Stimulated activated CD4-positive, alpha-beta T cell treated with anti-CD3 and anti-CD28 coated beads, Interleukin-12 subunit alpha, Interleukin-12 subunit beta, amount 100 ng/mL, for 4 hours (primary cell): ENCODE measurements at regions not wholly inside any gene's neighbourhood (a gene's known extent, or its start where the extent isn't known, plus 50 kb on each side); places are given as distances from the start of the nearest gene placed in this dataset.

Experiments
- DNase-seq: peaks from one replicate; pipeline ENCODE4 v3.0.0-alpha.2; 2020

DNA sequence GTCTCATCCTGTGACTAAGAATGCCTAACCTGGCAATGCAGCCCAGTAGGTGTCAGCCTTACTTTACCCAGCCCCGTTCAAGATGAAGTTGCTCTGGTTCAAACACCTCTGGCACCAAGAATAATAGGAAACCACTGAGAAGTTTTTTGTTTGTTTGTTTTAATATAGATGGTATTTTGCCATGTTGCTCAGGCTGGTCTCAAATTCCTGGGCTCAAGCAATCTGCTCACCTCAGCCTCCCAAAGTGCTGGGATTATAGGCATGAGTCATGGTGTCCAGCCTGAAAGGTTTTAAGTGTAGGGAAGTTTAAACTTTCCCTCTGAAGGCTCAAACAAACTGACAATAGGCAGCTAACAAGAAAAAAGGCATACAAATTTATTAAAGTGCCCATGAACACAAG lies 51.2 kb upstream of the ABCC4 start:
- DNase-seq, result no peak

DNA sequence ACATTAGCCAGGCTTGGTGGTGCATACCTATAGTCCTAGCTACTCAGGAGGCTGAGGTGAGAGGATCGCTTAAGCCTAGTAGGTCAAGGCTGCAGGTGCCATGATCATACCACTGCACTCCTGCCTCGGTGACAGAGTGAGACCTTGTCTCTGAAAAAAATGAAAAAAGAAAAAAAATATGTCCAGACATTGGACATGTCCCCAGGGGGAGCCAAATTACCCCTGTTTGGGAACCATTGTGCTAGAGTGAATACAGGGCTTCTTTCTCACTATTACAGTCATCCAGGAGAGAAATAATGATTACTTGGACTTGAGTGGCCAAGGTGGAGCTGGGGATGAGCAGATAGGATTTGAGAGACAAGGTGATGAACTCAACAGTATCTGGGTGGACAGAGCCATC lies 52.9 kb upstream of the ABCC4 start:
- no peak for DNase-seq

- no peak for DNase-seq
These were observed 53.6 kb upstream of the ABCC4 start for GRCh38 chr13:95354680-95355487.

GRCh38 chr13:95355494-95355893 lies 54.2 kb upstream of the ABCC4 start:
- DNase-seq, result no peak

DNA sequence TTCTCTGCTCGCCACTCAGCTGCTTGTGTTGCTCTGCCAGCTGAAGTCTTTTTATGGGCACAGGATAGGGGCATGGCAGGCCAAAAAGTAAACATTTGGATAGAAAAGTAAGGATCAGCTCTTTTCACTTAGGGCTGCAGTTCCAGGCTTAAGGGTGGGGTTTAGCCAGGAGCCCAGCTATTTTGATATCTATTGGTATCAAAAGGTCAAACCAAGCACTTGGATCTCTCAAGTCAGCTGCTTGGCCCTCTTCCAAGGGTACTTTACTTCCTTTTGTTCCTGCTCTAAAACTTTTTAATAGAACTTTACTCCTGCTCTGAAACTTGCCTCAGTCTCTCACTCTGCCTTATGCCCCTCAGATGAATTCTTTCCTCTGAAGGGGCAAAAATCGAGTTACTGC lies 55.7 kb upstream of the ABCC4 start:
- DNase-seq, result no peak

- no peak for DNase-seq
These were observed 56.6 kb upstream of the ABCC4 start for GRCh38 chr13:95357875-95358274.

- no peak for DNase-seq
These were observed 58.8 kb upstream of the ABCC4 start for GRCh38 chr13:95360052-95360451.

DNA sequence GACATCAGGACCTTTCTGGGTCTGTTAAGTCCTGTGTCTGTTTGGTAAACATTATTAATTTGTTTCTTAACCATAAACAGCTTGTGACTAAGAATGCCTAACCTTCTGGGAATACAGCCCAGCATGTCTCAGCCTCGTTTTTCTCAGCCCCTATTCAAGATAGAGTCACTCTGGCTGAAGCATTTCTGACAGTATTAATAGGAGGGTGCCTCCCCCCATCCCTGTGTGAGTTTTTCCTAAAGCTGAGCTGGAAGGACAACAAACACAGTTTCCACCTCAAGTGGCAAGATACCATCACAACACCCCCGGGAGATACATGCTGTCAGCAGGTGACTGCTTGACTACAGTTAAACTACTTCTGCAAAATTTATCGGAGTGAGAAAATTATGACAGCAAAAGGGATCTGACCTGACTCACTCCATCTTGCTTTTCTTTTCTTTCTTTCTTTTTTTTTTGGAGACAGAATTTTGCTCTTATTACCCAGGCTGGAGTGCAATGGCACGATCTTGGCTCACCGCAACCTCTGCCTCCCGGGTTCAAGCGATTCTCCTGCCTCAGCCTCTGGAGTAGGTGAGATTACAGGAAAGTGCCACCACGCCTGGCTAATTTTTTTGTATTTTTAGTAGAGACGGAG lies 59.3 kb upstream of the ABCC4 start:
- DNase-seq, result no peak

GRCh38 chr13:95361686-95362085 lies 60.4 kb upstream of the ABCC4 start:
- no peak for DNase-seq

- no peak for DNase-seq
These were observed 61.4 kb upstream of the ABCC4 start for GRCh38 chr13:95362666-95363065.

DNA sequence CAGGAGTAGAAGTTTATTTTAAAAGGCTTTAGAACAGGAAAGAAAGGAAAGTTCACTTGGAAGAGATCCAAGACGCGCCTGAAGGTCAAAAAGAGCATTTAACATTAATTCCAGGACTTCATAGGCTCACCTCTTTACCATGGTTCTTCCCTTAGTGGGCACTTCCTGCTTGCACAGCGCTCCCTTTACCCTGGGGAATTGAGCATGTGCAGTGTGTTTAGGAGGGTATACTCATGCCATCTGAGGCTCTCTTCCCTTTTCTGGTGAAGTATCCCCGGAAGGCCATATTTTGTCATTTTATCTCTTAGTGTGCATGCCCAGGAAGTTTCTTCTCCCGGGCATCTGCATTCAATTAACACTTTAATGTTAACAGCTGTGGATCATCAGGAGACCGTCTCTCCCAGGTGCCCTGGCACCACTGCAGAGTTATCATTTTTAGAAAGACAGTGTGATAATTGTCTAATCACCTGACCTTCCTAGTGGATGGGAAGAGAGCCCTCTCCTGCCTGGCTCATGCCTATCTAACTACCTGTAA lies 66.1 kb upstream of the ABCC4 start:
- no peak for DNase-seq

DNA sequence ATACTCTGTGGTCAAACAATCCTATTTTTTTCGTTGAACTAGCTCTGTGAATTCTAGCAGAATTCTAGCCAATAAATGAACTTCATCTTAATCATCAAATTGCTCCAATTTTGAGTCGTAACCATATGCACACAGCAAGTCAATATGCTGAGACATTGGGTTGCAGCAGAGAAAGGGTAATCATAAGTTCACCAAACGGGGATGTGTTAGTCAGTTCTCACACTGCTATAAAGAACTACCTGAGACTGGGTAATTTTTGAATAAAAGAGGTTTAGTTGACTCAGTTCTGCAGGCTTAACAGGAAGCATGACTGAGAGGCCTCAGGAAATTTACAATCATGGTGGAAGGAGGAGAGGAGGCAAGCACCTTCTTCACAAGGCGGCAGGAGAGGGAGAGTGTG lies 67.7 kb upstream of the ABCC4 start:
- no peak for DNase-seq

DNA sequence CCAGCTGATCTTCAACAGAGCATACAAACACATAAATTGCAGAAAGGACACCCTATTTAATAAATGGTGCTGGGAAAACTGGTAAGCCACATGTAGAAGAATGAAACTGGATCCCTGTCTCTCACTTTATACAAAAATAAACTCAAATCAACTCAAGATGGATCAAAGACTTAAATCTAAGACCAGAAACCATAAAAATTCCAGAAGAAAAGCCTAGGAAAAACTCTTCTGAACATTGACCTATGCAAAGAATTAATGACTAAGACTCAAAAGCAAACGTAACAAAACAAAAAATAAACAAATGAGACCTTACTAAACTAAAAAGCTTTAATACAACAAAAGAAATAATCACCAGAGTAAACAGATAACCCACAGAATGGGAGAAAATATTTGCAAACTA lies 74.5 kb upstream of the ABCC4 start:
- DNase-seq, result no peak

DNA sequence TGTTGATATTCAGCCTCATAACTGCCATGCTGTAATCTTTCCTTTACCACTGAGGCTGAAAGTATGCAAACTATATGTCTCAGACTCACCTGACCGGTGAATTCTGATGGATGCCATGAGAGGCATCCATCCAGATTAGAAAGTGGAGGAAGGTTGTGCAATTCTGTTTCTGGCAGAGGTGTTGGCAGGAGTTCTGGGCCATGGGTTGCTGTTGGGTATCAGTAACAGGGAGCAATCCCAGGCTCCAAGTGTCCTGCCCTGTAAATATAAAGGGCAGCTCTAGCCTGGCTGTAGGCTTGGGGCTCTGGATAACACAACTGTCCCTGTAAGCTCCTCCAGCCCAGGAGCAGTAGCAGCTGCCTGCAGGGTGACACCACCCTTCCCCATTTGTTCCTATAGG lies 77.4 kb upstream of the ABCC4 start:
- no peak for DNase-seq

DNA sequence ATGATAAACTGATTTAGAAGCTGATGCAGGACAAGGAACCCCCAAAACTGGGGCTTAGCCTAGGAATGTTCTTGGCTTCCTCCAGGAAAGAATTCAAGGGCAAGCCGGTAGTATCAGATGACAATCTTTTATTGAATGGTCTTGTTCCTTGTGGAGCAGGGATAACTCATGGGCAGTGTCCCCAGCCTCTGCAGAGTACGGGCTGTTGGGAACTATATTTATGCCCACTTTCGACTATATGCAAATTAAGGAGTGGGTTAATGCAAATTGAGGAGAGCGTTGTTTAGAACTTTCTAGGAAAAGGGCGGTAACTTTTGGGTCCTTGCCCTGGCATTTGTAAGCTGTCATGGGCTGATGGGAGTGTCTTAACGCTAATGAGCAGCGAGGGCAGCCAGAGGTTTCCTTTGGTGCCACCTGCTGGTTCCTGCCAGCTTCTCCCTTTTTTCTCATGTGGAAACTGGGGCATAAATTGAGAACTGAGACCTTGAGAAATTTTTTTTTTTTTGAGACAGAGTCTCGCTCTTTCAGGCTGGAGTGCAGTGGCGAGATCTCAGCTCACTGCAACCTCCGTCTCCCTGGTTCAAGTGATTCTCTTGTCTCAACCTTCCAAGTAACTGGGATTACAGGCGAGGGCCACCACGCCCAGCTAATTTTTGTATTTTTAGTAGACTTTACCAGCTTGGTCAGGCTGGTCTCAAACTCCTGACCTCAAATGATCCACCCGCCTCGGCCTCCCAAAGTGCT lies 79.4 kb upstream of the ABCC4 start:
- peak; percentile 55 for DNase-seq

DNA sequence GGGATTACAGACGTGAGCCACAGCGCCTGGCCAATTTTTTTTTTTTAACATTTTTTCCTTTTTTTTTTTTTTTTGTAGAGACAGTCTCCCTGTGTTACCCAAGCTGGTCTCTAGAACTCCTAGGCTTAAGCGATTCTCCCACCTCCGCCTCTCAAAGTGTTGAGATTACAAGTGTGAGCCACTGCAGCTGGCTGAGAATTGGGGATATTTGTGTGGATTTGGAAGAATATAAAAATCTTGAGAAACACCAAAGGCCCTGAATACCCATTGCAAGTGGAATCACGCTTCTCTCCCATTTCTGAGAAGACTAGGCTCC lies 79.9 kb upstream of the ABCC4 start:
- no peak for DNase-seq

GRCh38 chr13:95382411-95382810 lies 81.2 kb upstream of the ABCC4 start:
- no peak for DNase-seq

GRCh38 chr13:95382916-95383315 lies 81.7 kb upstream of the ABCC4 start:
- no peak for DNase-seq

GRCh38 chr13:95385373-95385772 lies 84.1 kb upstream of the ABCC4 start:
- no peak for DNase-seq

DNA sequence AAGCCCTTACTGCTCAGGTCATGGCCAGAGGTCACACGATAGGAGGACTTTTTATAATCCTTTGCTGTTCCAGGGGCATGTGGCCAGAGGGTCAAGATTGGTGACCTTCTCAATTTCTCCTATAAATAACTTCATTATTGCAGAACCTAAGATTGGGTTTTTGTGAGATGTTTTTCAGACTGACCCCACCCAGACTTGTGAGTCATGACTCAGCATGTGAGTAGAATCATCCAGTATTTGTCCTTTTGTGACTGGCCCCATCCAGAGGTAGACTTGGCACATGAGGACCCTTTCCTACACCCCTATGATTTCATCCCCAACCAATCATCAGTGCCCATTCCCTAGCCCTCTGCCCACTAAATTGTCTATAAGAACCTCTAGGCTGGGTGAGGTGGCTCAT lies 84.5 kb upstream of the ABCC4 start:
- no peak for DNase-seq

DNA sequence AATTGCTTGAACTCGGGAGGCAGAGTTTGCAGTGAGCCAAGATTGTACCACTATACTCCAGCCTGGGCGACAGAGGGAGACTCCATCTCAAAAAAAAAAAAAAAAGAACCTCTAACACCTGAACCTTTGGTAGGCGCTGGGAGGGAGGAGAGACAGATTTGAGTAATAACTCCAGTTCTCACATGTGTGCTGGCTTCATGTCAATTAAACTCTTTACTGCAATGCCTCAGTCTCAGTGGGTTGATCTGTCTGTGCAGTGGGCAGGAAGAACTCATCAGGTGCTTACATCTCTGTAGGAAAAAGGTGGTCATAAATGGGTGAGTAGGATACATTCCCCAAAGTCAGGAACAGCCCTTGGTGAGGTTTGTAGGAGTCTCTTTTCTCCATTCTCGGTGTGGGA lies 85.1 kb upstream of the ABCC4 start:
- no peak for DNase-seq

GRCh38 chr13:95387733-95388207 lies 86.5 kb upstream of the ABCC4 start:
- no peak for DNase-seq

DNA sequence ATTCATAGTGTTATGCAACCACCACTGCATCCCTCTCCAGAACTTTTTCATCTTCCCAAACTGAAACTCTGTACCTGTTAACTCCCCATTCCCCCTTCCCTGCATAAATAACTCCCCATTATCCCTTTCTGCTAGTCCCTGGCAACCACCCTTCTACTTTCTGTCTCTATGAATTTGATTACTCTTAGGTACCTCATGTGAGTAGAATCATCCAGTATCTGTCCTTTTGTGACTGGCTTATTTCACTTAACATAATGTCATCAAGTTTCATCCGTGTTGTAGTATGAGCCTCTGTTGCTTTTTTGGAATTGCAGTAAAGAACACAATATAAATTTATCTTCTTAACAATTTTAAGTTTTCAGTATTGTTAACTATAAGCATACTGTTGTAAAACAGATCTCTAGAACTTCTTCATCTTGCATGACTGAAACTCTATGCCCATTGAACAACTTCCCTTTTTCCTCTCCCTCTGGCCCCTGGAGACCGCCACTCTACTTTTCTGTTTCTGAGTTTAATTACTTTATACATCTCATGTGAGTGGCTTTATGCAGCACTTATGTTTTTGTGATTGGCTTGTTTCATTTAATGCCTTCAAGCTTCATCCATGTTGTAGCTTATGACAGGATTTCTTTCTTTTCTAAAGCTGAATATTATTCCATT lies 87.3 kb upstream of the ABCC4 start:
- no peak for DNase-seq
